Activated B cell treated with CpG ODN at 0.5 μM for 24 hours (primary cell): ENCODE measurements at regions not wholly inside any gene's neighbourhood (a gene's known extent, or its start where the extent isn't known, plus 50 kb on each side); places are given as distances from the start of the nearest gene placed in this dataset.

ENCODE experiments used
- ATAC-seq: fragments of 200-7000 bp; cut with Tn5 transposase; one replicate; pipeline ENCODE4 v1.10.0; 2021; ENCODE audit warnings: low read depth, mild to moderate bottlenecking, moderate library complexity
- CTCF ChIA-PET: fragments of 350-600 bp; sonication (Branson Sonifier 250); formaldehyde crosslinking; loops from one replicate; lab custom pipeline; 2021; ENCODE audit warnings: antibody characterized with exemption; lab: Charles Lee
- POLR2A ChIA-PET: fragments of 350-600 bp; sonication (Branson Sonifier 250); formaldehyde crosslinking; loops from one replicate; lab custom pipeline; 2021; ENCODE audit warnings: antibody characterized with exemption; lab: Charles Lee
- DNase-seq: peaks from one replicate; pipeline ENCODE4 v3.0.0; 2022
- H3K27ac Mint-ChIP-seq: one replicate; pipeline ENCODE4 v1.8.0; 2020; ENCODE audit warnings: mixed read lengths
- H3K27me3 Mint-ChIP-seq: one replicate; pipeline ENCODE4 v1.8.0; 2021; ENCODE audit warnings: mixed read lengths
- H3K36me3 Mint-ChIP-seq: one replicate; pipeline ENCODE4 v1.8.0; 2021; ENCODE audit warnings: low read depth, mixed read lengths
- H3K4me1 Mint-ChIP-seq: one replicate; pipeline ENCODE4 v1.8.0; 2021; ENCODE audit warnings: mixed read lengths
- H3K4me3 Mint-ChIP-seq: one replicate; pipeline ENCODE4 v1.8.0; 2020; ENCODE audit warnings: mild to moderate bottlenecking, mixed read lengths
- H3K9me3 Mint-ChIP-seq: one replicate; pipeline ENCODE4 v1.8.0; 2020; ENCODE audit warnings: mixed read lengths
- CTCF ChIP-seq: fragments of 200-600 bp; IDR thresholded peaks from one replicate; pipeline ENCODE4 v1.8.0; 2022; ENCODE audit warnings: antibody characterized with exemption, mild to moderate bottlenecking
- intact Hi-C: fragments of 100-400 bp; cut with micrococcal nuclease; formaldehyde crosslinking; loops from one replicate; pipeline ENCODE4 v1.15.1; 2024

GRCh38 chr22:49037701-49038245 lies 789.9 kb downstream of the BRD1 start:
- POLR2A ChIA-PET, result no interaction called here
- intact Hi-C loops, result no loop called here
- no peaks in the 10 kb centered on the region for H3K27me3 Mint-ChIP-seq
- no peak for TF ChIP-seq CTCF
- ATAC-seq (no peak), DNase-seq (no peak)
- CTCF ChIA-PET, result no interaction called here
- no peak overlapping the region for H3K4me3 Mint-ChIP-seq
- no peaks in the 10 kb centered on the region for H3K4me1 Mint-ChIP-seq
- no peaks in the 10 kb centered on the region for H3K36me3 Mint-ChIP-seq
- peaks cover 5% of the 10 kb centered on the region for H3K9me3 Mint-ChIP-seq
- H3K27ac Mint-ChIP-seq, result no peak overlapping the region

- ChIA-PET POLR2A (no interaction called here), CTCF (no interaction called here)
- Mint-ChIP-seq H3K4me1 (no peaks in the 10 kb centered on the region), H3K9me3 (peaks cover 5% of the 10 kb centered on the region), H3K36me3 (no peaks in the 10 kb centered on the region), H3K4me3 (no peak overlapping the region), H3K27me3 (no peaks in the 10 kb centered on the region), H3K27ac (no peak overlapping the region)
- no peak for TF ChIP-seq CTCF
- intact Hi-C loops, result no loop called here
- DNase-seq, result no peak
- ATAC-seq, result no peak
Observed at GRCh38 chr22:49036513-49036912, 791.2 kb downstream of the BRD1 start.

- Mint-ChIP-seq H3K4me3 (no peak overlapping the region), H3K27me3 (no peaks in the 10 kb centered on the region), H3K36me3 (no peaks in the 10 kb centered on the region), H3K9me3 (peaks cover 5% of the 10 kb centered on the region), H3K27ac (no peak overlapping the region), H3K4me1 (no peaks in the 10 kb centered on the region)
- DNase-seq, result no peak
- no peak for ATAC-seq
- POLR2A ChIA-PET, result no interaction called here
- TF ChIP-seq CTCF, result no peak
- CTCF ChIA-PET, result no interaction called here
- intact Hi-C loops, result no loop called here
Observed at GRCh38 chr22:49035818-49036457, 791.7 kb downstream of the BRD1 start.

- Mint-ChIP-seq H3K27ac (no peak overlapping the region), H3K4me1 (no peaks in the 10 kb centered on the region), H3K27me3 (no peaks in the 10 kb centered on the region), H3K36me3 (no peaks in the 10 kb centered on the region), H3K4me3 (no peak overlapping the region), H3K9me3 (peaks cover 5% of the 10 kb centered on the region)
- ChIA-PET CTCF (no interaction called here), POLR2A (no interaction called here)
- no peak for TF ChIP-seq CTCF
- no peak for DNase-seq
- ATAC-seq, result no peak
- intact Hi-C loops, result no loop called here
Observed at GRCh38 chr22:49034836-49035817, 792.5 kb downstream of the BRD1 start.

- TF ChIP-seq CTCF, result no peak
- POLR2A ChIA-PET, result no interaction called here
- no peak overlapping the region for H3K27ac Mint-ChIP-seq
Observed at GRCh38 chr22:49033616-49034015, 794.1 kb downstream of the BRD1 start.

More at GRCh38 chr22:49033616-49034015, 794.1 kb downstream of the BRD1 start:
- DNase-seq (no peak), ATAC-seq (no peak)
- no peak overlapping the region for H3K4me3 Mint-ChIP-seq
- H3K36me3 Mint-ChIP-seq, result no peaks in the 10 kb centered on the region
- no peaks in the 10 kb centered on the region for H3K4me1 Mint-ChIP-seq
- H3K27me3 Mint-ChIP-seq, result no peaks in the 10 kb centered on the region
- H3K9me3 Mint-ChIP-seq, result peaks cover 5% of the 10 kb centered on the region
- CTCF ChIA-PET, result no interaction called here
- intact Hi-C loops, result no loop called here
